Middle frontal gyrus (tissue), 1 donor: ENCODE measurements at regions not wholly inside any gene's neighbourhood (a gene's known extent, or its start where the extent isn't known, plus 50 kb on each side); places are given as distances from the start of the nearest gene placed in this dataset.
"Not testable (repeated sequence)": the region's sequence is repeated elsewhere in the genome, so short reads cannot be mapped to it uniquely, and the experiment has no call there.

Source experiments
- DNase-seq: peaks from one replicate; pipeline ENCODE4 v3.0.0-alpha.2; 2015; ENCODE audit warnings: low spot score; ENCODE audit errors: extremely low spot score

DNA sequence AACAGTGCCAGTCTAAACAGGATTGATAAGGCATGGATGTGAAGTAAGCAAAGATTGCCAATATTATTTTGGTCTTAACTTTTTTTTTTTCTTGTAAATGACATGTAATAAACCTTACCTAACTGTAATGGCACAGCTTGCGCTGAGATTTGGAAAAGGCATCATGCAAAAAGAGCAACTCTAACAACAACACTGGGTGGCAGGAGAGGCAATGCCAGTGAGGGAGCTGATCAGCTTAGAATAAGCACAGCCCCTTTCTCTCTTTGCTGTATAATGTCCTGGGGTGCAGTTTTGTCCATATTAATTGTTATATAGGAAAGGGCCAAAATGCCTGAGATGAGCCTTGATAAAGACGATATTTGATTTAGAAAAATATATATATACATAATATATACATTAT lies 1589.7 kb upstream of the FLRT2 start:
- DNase-seq = no peak

DNA sequence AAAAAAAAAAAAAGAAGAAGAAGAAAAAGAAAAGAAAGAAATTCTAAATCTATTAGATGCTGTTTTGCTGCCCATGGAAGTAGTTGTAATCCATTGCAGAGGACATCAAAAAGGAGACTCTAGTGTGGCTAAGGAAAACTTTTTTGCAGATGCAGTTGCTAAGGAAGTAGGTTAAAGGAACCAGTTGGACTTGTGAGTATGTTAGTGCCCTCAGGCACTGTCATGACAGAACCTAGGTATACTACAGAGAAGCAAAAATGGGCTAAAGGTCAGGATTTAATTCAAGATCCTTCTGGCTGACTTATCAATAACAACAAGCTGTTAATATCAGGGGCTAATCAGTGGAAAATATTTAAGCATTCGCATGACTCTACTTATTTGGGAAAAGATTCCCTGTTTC lies 1571.6 kb upstream of the FLRT2 start:
- no peak for DNase-seq

DNA sequence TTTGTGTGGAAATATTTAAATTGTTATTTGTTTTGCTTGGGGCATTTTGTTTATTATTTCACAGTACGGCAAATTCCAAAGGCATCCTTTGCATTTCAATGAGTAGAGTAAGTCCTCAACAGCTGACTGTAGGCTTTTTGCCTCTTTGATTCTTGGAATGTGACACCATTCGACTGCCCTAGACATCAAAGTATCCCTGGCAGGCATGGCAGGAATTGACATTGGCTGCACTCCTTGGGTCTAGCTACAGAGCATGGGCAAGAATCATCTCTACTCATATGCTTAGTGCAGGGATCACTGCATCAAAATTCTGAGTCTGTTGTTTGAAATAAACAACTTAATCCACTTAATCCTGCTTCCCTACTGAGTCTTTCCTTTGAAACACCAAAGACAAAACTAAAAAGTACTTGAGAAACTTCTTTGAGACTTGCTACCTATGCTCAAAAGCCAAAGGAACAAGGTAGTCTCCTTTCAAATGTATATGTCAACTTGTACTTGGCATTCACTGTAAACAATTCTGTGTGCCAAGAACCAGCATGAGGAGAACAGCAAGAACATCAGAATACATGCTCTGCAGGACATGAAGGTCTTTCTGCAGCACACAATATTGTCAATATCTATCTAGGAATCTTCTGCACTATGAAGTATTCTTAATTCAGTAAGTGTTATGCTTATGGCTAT lies 1569.0 kb upstream of the FLRT2 start:
- no peak for DNase-seq

DNA sequence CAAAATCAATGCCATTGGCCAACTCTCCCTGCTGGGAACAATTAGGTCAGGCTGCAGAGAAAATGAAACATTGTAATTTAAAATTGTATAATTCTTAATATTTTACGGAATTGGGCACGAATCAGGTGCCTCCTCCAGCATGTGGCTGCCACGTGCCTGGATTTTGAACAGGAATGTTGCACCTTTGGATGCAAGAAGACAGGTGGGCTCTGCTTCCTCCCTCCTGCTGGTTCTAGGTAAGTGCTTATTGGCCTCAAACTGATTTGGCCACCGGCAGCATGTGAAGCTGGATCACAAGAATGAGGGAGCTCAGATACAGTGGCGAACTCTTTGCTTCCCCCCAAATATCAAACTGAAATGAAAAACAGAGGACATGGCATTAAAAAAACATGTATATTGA lies 1559.9 kb upstream of the FLRT2 start:
- DNase-seq = no peak

DNA sequence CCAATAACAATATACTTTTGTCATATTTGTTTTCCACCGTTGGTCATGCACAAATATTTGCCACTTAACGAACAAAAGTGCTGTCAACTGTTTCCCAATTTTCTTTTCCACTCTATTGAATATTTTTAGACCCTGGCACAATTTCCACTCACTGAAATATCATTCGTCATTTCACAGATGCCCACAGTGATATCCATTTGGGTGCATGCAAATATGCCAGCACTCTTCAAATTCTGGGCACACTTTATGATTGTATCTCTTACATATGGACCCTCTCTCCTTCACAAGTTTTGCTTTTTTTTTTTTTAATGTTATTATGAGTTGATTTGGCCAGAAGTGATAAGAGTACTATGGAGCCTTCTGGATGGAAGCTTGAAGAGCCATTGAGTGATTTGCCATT lies 1557.3 kb upstream of the FLRT2 start:
- no peak for DNase-seq

DNA sequence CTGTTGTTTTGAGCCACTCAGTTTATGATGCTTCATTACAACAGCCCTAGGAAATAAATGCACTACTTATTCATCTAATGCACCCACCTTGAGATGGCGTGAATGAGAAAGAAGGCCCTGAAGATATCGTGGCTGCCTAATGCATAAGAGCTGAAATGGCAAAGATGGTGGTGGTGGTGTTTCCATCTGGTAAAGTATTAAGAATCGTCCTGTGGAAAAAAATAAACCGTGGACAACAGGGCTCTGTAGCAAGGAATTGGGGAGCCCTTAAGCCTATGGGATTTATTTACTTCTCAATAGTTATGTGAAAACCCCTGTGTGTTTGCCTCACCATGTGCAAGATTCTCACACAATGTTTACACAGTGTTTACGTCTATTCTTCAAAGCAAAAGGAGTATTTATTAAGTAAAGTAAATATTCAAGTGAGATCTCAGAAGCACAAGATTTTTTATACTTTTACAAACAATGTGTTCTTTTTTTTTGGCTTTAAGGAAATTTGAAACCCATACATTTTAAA lies 1555.2 kb upstream of the FLRT2 start:
- no peak for DNase-seq

DNA sequence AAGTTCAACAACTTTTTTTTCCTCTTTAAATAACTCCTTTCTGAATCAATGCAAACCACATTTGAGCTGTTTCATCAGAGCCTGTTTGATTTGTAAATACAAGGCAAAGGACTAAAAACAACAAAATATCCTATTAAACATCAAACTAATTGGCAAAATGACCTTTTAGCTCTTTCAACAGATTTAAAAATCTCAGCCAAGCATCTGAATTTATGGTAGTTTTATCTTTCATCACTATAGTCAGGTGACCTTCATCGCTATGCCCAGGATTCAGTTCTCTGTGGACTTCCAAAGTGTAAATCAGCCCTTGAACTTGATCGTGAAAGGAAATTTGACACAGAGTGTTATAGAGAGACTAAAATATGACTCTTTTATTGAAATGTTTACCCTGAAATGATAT lies 1554.5 kb upstream of the FLRT2 start:
- DNase-seq = no peak

DNA sequence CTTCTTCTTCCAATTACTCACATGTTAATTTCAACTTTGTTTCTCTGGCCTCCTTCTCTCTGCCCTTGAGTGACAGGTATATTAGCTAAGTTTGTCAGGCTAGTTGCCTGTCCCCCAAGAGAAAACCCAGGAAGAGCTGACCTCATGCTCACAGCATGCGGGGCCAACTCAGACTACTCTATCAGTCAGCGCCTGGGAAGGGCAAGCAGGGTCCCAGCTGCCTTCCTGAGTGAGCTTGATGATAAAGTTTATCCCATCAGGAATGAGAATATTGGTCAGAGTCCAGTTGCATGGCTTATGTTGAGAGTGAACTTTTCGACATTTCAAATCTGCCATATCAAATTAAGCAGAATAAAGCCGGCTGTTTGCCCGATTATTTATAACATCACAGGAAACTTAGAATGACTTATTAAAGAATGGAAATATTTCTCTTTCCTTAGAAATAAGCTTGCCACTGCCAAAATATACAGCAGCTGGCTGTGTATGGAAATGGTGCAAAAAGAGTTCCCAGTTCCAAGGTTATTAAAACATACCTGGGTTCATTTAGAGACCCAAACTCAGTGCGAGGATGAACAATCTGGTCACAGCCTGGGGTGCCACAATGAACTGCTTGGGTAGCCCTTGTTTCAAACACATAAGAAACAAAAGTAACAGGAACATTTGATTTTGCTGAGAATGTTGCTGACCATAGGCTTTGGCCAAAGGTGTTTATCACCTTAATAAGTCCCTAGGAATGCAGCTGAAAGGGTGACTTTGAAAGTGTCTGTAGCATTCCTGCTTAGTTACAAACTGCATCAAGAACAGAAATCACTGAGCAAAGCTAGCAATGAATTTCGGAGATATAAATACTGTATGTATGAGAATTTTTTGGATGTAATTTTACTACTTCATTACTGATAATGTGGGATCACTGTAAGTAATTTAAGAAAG lies 1553.8 kb upstream of the FLRT2 start:
- no peak for DNase-seq

DNA sequence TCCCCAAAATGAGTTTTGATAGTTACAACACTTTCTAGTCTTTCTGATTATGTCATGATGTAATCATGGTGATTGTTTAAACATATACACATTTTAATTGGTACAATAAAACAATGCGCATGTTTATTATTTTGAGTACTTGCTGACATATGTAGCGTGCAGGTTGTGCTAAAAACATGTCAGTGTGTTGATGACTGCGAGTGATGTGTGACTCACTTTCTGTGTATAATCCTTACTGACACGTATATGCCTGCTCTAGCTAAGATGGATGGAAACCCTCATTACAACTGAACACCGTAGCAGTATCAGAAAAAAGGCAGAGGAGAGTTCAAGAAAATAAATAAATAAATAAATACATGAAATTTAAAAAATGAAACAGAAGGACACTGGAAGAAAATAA lies 1552.4 kb upstream of the FLRT2 start:
- no peak for DNase-seq

DNA sequence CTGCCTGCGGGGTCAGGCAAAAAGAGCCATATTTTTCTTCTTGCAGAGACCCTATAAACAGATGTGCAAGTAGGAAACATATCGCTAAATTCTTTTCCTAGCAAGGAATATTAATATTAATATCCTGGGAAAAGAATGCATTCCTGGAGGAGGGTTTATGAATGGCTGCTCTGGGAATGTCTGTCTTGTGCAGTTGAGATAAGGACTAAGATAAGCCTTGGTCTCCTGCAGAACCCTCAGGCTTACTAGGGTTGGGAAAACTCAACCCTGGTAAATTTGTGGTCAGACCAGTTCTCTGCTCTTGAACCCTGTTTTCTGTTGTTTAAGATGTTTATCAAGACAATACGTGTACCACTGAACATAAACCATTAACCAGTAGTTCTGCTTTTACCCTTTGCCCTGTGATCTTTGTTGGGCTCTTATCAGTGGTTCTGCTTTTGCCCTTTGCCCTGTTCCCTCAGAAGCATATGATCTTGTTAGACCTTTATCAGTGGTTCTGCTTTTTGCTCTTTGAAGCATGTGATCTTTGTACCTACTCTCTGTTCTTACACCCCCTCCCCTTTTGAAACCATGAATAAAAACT lies 1548.2 kb upstream of the FLRT2 start:
- DNase-seq = not testable (repeated sequence)

DNA sequence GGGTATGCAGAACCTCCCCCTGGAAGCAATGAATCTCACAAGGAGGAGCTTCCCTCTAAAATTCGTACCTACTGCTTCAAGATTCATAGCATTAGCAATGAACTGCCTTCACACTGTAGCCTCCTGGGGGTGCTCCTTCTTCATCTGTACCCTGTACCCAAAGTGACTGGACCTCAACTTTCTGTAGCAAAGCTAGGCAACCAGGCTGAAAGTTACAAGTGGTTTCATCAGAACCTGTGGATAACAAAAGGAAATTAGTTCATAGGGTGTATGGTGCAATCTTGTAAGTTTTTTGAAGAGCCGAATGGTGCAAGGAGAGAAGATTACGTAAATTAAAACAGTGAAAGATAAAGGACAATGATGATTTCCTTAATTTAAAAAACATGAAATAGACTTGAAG lies 1541.7 kb upstream of the FLRT2 start:
- DNase-seq = no peak

DNA sequence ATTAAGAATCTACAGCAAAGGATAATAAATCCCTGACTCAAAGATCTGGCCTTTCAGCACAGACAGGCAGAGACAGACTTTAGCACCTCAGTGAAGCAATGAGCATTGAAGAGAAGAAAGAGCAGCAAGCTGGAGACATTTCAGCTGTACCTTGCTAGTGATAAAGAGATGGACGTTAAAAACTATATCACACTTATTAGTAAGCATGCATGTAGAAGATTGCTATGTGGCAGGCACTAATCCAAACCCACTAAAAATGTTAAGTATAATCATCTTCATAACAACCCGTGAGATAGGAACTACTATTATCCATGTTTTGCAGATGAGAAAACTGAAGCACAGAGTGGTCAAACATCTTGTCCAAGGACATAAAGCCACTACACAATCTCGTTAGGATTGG lies 1538.3 kb upstream of the FLRT2 start:
- DNase-seq = no peak

DNA sequence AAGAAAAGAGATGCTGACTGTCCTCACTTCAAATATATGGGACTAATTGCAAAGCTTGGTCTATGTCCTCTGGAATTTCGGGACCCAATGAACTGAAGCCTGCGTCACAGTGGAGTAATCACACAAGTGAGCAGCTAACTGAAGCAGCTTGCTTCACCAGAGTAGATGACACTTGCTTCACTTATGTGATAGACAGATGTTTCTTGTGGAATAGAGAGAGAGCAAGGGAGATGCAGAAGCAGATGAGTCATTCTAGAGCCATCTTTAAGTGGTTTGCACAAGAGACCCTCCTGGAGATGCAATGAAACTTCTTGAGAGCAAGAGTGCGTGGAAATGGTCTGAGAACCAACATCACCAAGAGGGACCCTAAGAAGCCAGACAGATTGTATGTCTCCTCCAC lies 1537.1 kb upstream of the FLRT2 start:
- DNase-seq = no peak

DNA sequence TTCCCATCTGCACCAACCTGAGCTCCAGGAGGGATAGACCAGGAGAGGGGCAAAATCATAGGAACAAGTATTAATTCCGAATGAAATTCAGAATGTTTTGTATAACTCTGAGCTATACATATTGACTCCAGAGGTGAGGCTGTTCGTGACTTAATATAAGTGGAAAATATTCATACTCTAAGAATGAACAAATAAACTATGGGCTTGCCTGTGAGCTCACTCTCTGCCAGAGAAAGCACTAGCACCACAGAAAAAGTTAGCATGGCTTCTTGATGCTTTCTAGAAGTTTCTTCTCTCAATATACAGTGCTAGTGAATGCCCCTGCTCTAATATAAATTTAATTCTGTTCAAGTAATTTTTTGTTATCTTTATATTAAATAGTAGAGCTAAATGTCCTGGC lies 1536.4 kb upstream of the FLRT2 start:
- DNase-seq = no peak

DNA sequence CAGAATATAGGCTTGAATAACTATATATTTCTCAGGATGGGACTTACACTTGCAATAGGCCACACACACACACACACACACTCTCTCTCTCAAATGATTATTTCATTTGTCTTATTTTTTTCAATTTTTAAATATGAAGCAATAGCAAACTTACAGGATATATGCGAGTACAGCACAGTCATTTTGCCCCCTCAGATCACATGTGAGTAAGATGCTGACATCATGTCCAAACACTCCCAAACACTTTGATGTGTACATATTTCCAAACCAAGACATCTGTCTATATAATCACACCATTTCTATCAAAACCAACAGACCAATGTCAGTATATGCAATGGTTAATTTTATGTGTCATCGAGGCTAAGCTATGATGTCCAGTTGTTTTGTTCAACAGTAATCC lies 1535.9 kb upstream of the FLRT2 start:
- no peak for DNase-seq

DNA sequence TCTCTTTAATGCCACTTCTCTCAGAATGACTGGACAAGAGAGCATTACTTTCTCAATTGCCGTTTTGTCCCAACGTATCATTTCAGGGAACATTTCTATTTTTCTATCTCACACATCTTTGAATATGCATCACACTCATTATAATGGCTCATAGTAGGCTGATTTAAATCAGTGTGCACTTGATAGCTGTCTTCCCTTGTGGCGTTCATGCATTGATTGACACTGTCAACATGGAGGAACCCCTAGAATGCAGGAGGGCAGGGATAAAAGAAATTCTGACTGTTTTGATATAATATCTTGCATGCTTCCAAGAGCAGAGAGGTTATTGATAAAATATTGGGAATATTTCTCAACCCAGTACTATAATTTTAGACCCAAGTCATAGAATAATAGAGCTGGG lies 1528.9 kb upstream of the FLRT2 start:
- no peak for DNase-seq

DNA sequence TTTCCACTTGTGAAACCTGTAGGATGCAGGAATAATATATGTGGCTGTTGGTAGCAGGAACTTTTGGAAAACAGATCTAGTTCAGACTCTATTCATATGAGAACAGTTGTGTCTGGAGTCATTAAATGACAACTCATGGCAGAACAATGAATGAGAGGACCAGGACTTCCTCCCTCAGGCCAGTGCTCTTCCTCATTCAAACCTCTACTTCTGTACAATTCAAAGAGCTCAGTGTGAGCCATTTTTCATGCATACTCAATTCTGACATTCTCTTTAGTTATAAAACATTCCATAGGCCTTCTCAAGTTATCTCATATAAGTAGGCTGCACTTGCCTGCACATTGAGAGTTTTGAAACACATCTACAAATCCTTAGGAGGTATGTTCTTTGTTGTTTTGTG lies 1526.6 kb upstream of the FLRT2 start:
- DNase-seq = no peak

DNA sequence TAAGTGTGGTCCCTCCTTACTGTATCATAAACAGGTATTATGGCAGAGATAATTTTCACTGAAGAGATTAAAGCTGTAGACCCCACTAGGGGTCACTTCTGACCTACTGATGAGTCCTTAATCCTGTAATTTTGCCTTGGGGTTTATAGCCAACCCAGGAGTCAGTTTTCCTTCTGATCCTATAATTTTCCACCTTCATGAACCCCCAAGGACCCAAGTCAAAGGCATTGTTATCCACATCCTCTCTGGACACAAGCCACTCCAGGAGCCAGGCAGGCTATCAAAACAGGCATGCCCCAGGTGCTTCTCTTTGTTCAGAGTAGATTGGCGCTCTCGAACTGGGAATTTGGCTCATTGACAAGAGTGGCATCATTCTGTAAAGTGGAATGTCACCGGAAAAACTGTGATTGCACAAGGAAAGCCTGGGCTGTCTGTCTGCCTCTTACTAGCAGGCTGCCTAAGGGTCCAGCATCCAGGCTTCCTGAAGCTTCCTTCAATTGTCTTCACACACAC lies 1523.2 kb upstream of the FLRT2 start:
- DNase-seq = no peak

DNA sequence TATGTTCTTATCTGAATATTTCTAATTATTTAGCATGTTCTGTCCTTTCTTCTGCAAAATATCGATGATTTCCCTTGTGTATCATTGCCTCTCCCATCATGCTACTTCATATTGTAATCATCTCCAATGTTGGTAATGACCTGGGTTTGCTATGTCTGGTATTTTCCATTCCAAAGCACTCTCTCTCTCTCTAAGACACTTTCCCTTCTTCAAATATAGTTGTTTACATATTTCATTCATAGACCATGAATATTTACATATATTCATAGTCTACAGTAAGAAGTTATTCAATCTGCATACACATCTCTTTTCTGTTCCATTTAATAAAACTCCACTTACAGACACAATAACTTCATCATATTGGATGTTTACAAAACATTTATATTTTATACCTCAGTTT lies 1516.5 kb upstream of the FLRT2 start:
- no peak for DNase-seq

DNA sequence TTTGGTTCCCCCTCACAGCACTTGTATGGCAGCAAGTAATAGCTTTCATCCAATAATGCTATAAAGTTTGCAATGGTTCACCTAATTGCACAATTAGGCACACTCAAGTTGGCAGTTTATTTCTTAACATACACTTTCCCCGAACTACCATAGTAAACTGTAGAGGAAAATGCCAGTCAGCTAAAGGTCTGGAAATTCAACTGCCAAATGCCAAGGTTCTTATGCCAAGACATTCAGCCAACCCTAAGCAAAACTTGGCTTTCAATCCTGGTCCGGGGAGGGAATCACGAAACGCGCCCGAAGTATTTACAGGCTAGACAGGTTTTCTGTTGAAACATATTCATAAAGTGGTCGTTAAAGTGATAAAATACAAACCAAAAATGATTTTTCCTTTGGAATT lies 1512.4 kb upstream of the FLRT2 start:
- no peak for DNase-seq

DNA sequence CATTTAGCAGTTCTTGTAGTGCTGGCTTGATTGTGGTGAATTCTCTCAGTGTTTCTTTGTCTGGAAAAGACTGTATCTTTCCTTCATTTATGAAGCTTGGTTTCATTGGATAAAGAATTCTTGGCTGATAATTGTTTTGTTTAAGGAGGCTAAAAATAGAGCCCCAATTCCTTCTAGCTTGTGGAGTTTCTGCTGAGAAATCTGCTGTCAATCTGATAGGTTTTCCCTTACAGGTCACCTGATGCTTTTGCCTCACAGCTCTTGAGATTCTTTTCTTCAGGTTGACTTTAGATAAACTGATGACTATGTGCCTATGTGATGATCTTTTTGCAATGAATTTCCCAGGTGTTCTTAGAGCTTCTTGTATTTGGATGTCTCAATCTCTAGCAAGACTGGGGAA lies 1508.5 kb upstream of the FLRT2 start:
- no peak for DNase-seq

DNA sequence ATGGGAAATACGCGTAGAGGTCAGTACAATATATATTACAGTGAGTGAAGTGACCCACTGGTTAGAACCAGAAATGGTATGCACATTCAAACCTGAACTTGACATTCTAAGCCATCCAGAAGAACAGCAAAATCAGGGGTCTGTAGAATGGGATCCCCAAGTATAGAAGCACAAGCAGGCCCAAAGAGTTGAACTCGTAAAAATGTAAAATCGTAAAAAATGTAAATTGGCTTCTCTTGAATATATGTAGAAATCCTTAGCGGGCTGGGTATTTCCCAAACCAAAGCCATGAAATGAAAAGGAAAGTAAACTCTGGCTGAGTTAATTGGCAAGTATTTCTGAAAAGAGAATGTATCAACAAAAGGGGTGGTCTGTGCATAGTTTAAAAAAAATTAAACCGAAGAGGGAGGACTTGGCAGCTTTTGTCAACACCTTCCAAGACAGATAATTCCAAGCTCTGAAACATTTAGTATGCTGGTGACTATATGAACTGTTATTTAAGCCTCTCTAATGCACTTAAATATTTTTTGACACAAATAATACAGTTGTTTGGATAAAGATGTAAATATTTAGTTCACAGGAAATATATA lies 1505.6 kb upstream of the FLRT2 start:
- no peak for DNase-seq
